ENCODE measurements at regions not wholly inside any gene's neighbourhood (a gene's known extent, or its start where the extent isn't known, plus 50 kb on each side); places are given as distances from the start of the nearest gene placed in this dataset.

- TF ChIP-seq, protein P1, sequence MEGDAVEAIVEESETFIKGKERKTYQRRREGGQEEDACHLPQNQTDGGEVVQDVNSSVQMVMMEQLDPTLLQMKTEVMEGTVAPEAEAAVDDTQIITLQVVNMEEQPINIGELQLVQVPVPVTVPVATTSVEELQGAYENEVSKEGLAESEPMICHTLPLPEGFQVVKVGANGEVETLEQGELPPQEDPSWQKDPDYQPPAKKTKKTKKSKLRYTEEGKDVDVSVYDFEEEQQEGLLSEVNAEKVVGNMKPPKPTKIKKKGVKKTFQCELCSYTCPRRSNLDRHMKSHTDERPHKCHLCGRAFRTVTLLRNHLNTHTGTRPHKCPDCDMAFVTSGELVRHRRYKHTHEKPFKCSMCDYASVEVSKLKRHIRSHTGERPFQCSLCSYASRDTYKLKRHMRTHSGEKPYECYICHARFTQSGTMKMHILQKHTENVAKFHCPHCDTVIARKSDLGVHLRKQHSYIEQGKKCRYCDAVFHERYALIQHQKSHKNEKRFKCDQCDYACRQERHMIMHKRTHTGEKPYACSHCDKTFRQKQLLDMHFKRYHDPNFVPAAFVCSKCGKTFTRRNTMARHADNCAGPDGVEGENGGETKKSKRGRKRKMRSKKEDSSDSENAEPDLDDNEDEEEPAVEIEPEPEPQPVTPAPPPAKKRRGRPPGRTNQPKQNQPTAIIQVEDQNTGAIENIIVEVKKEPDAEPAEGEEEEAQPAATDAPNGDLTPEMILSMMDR (conservative IDR thresholded peaks at IDR 0.05; ENCODE audit: low read depth, low read length), result no peak
- no peak for DNase-seq (ENCODE audit: low read depth)
These were observed 212.3 kb upstream of the DPYD start for GRCh38 chr1:98133131-98133530.

GRCh38 chr1:98130408-98130807 lies 209.6 kb upstream of the DPYD start:
- TF ChIP-seq, protein P1 (conservative IDR thresholded peaks at IDR 0.05; ENCODE audit: low read depth, low read length), result no peak

More at GRCh38 chr1:98133131-98133530, 212.3 kb upstream of the DPYD start:
- no peak overlapping the region for H3K4me3 ChIP-seq (ENCODE audit: low read depth, low read length)

DNA sequence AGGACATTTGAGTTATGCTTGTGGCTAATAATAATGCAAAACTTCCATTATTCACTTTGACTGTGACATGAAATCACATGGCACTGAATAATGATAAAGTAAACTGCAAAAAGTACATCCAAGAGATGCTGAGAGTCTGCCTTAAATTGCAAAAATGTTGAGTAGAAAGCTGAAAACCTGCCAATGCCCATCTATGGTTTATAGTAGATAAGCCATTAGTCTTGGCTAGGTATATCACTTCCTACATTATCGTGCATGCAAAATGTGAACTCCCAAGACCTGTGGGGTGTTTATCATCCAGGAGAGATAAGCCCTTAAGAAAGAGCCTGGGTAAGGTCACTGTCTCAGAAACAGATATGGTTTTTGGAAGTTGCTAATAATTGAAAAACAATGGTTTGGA lies 208.7 kb upstream of the DPYD start:
- no peak for DNase-seq (ENCODE audit: low read depth)
- TF ChIP-seq, protein P1 (conservative IDR thresholded peaks at IDR 0.05; ENCODE audit: low read depth, low read length), result no peak
- no peak overlapping the region for H3K4me3 ChIP-seq (ENCODE audit: low read depth, low read length)

More at GRCh38 chr1:98130408-98130807, 209.6 kb upstream of the DPYD start:
- H3K4me3 ChIP-seq (ENCODE audit: low read depth, low read length), result no peak overlapping the region
- no peak for DNase-seq (ENCODE audit: low read depth)

GRCh38 chr1:98126740-98127139 lies 205.9 kb upstream of the DPYD start:
- no peak for DNase-seq (ENCODE audit: low read depth)
- no peak overlapping the region for H3K4me3 ChIP-seq (ENCODE audit: low read depth, low read length)
- TF ChIP-seq, protein P1 (conservative IDR thresholded peaks at IDR 0.05; ENCODE audit: low read depth, low read length), result no peak

GRCh38 chr1:98121646-98122045 lies 200.8 kb upstream of the DPYD start:
- no peak for DNase-seq (ENCODE audit: low read depth)
- TF ChIP-seq, protein P1 (conservative IDR thresholded peaks at IDR 0.05; ENCODE audit: low read depth, low read length), result no peak
- no peak overlapping the region for H3K4me3 ChIP-seq (ENCODE audit: low read depth, low read length)

- no peak overlapping the region for H3K4me3 ChIP-seq (ENCODE audit: low read depth, low read length)
- DNase-seq (ENCODE audit: low read depth), result no peak
- TF ChIP-seq, protein P1 (conservative IDR thresholded peaks at IDR 0.05; ENCODE audit: low read depth, low read length), result no peak
These were observed 199.0 kb upstream of the DPYD start for GRCh38 chr1:98119796-98120195.

DNA sequence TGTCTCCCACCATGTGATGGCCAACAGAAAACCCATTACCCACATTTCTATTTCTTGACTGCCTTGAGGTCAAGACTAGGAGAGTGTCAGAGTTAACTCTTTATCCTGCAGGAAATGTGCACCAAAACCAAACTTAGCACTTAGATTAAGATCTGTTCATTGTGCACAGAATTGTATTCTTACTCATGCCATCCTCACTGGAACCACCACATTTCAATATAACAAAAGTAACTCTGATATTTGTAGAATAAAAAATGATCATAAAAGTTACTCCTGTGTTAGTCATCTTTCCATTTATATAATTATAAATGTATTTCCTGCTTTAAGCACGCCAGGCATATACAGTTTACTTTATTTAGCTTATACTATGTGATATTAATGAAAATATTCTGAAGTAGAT lies 193.0 kb upstream of the DPYD start:
- H3K4me3 ChIP-seq (ENCODE audit: low read depth, low read length), result no peak overlapping the region
- no peak for DNase-seq (ENCODE audit: low read depth)
- TF ChIP-seq, protein P1 (conservative IDR thresholded peaks at IDR 0.05; ENCODE audit: low read depth, low read length), result no peak

Measured in epithelial cell of proximal tubule (primary cell).